ENCODE measurements at regions not wholly inside any gene's neighbourhood (a gene's known extent, or its start where the extent isn't known, plus 50 kb on each side); places are given as distances from the start of the nearest gene placed in this dataset.

DNA sequence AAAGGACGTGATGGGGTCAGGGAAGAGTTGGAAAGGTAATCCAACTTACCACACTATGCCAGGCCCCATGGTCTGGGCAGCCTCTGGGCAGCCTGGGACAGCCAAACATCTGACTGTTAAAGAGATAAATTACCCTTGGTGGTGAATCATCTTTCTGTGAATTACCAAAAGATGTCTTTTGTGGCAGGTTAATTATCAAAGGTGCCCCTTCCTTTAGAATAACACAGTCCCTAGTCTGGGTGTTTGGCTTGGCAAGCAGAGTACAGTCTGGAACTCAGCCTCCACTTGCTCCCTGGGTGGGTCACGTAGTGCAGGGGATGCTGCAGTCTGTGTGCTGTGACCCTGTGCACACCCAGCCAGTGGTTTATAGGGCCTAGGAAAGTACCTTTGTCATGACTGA is 113.1 kb downstream of the ZNF621 start:
- TF ChIP-seq, protein P1, sequence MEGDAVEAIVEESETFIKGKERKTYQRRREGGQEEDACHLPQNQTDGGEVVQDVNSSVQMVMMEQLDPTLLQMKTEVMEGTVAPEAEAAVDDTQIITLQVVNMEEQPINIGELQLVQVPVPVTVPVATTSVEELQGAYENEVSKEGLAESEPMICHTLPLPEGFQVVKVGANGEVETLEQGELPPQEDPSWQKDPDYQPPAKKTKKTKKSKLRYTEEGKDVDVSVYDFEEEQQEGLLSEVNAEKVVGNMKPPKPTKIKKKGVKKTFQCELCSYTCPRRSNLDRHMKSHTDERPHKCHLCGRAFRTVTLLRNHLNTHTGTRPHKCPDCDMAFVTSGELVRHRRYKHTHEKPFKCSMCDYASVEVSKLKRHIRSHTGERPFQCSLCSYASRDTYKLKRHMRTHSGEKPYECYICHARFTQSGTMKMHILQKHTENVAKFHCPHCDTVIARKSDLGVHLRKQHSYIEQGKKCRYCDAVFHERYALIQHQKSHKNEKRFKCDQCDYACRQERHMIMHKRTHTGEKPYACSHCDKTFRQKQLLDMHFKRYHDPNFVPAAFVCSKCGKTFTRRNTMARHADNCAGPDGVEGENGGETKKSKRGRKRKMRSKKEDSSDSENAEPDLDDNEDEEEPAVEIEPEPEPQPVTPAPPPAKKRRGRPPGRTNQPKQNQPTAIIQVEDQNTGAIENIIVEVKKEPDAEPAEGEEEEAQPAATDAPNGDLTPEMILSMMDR (IDR thresholded peaks at IDR 0.05; ENCODE audit: low read depth, low read length, missing control alignments) = no peak
- no peak overlapping the region for H3K4me3 ChIP-seq (replicated peaks; ENCODE audit: low read depth, low read length)
- DNase-seq (ENCODE audit: extremely low read depth, low read depth) = no peak

DNA sequence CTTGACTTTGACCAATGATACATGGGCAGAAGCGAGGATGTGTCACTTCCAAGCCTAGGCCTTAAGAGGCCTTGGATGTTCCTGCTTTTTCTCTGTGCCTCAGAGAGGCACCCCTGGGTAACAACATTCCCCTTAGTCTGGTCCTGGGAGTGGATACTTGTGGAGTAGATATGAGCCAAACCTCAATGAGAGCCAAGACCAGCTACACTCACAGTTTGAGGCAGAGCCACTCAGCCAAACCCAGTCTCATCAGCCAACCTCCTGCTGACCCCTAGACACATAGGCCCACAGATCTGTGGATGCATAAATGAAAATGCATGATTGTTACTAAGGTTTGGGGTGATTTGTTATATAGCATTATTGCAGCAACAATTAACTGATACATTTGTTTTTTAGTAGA is 114.2 kb downstream of the ZNF621 start:
- DNase-seq (ENCODE audit: extremely low read depth, low read depth) = no peak
- H3K4me3 ChIP-seq (replicated peaks; ENCODE audit: low read depth, low read length) = no peak overlapping the region
- TF ChIP-seq, protein P1 (IDR thresholded peaks at IDR 0.05; ENCODE audit: low read depth, low read length, missing control alignments) = no peak

GRCh38 chr3:40642812-40643211 is 118.1 kb downstream of the ZNF621 start:
- DNase-seq (ENCODE audit: extremely low read depth, low read depth) = no peak
- TF ChIP-seq, protein P1 (IDR thresholded peaks at IDR 0.05; ENCODE audit: low read depth, low read length, missing control alignments) = no peak
- H3K4me3 ChIP-seq (replicated peaks; ENCODE audit: low read depth, low read length) = no peak overlapping the region

- no peak for DNase-seq (ENCODE audit: extremely low read depth, low read depth)
- TF ChIP-seq, protein P1 (IDR thresholded peaks at IDR 0.05; ENCODE audit: low read depth, low read length, missing control alignments) = no peak
- no peak overlapping the region for H3K4me3 ChIP-seq (replicated peaks; ENCODE audit: low read depth, low read length)
Measured at GRCh38 chr3:40645883-40646282, 121.1 kb downstream of the ZNF621 start.

- no peak overlapping the region for H3K4me3 ChIP-seq (replicated peaks; ENCODE audit: low read depth, low read length)
- DNase-seq (ENCODE audit: extremely low read depth, low read depth) = no peak
- TF ChIP-seq, protein P1 (IDR thresholded peaks at IDR 0.05; ENCODE audit: low read depth, low read length, missing control alignments) = no peak
Measured at GRCh38 chr3:40649346-40649745, 124.6 kb downstream of the ZNF621 start.

GRCh38 chr3:40652072-40652471 is 127.3 kb downstream of the ZNF621 start:
- TF ChIP-seq, protein P1 (IDR thresholded peaks at IDR 0.05; ENCODE audit: low read depth, low read length, missing control alignments) = no peak
- DNase-seq (ENCODE audit: extremely low read depth, low read depth) = no peak
- H3K4me3 ChIP-seq (replicated peaks; ENCODE audit: low read depth, low read length) = no peak overlapping the region

DNA sequence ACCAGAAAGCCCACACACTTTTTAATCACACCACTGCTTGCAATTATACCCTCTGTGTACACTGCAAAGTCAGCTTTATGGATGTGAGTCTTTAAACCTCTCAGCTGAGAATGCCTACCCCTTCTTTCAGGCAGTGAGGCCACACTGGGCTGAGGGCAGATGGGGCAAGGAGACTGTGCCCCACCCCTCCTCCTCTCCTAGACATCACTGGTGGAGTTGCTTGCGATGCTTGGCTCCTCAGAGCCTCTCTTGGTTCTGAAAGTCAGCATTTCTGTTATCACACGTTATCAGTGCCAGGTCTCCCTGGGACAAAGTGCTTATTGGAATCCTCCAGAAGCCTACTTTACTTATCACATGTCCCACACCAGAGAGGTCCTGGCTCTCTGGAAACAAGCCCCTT is 128.2 kb downstream of the ZNF621 start:
- no peak for DNase-seq (ENCODE audit: extremely low read depth, low read depth)
- TF ChIP-seq, protein P1 (IDR thresholded peaks at IDR 0.05; ENCODE audit: low read depth, low read length, missing control alignments) = no peak
- no peak overlapping the region for H3K4me3 ChIP-seq (replicated peaks; ENCODE audit: low read depth, low read length)

All from HFF-Myc (cell line).